Cardiac fibroblast (primary cell): ENCODE measurements at regions not wholly inside any gene's neighbourhood (a gene's known extent, or its start where the extent isn't known, plus 50 kb on each side); places are given as distances from the start of the nearest gene placed in this dataset.
"Not testable (repeated sequence)": the region's sequence is repeated elsewhere in the genome, so short reads cannot be mapped to it uniquely, and the experiment has no call there.

Experiments used
- DNase-seq, 2 donors: peaks; one replicate each; pipeline versions ENCODE4 v3.0.0 to v3.0.0-alpha.2; 2010; ENCODE audit warnings: low read depth in 2 of 2
- H3K4me3 ChIP-seq, 2 donors: replicated peaks in 1 of 2; 1 replicate in 1 of 2; 2 replicates in 1 of 2; pipeline ENCODE4 v1.5.1; 2011; ENCODE audit warnings: low read depth in 2 of 2, low read length in 2 of 2, mild to moderate bottlenecking in 2 of 2, moderate library complexity in 1 of 2
- TF ChIP-seq, protein P1 (sequence below): IDR thresholded peaks from one replicate; pipeline ENCODE4 v1.5.1; 2011; ENCODE audit warnings: low read depth, mild to moderate bottlenecking, low read length, inconsistent platforms

DNA sequence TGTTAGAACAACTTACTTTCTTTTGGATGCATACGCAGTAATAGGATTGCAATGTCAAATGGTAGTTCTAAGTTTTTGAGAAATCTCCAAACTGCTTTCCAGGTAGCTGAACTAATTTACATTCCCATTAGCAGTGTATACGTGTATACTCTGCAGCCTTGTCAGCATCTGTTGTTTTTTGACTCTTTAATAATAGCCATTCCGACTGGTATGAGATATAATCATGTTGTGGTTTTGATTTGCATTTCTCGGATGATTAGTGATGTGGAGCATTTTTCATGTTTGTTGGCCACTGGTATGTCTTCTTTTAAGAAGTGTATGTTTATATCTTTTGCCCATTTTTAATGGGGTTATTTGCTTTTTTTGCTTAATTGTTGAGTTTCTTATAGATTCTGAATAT, 76.9 kb upstream of the HNRNPA1L2 start:
- not testable (repeated sequence) for H3K4me3 ChIP-seq, DNase-seq

DNA sequence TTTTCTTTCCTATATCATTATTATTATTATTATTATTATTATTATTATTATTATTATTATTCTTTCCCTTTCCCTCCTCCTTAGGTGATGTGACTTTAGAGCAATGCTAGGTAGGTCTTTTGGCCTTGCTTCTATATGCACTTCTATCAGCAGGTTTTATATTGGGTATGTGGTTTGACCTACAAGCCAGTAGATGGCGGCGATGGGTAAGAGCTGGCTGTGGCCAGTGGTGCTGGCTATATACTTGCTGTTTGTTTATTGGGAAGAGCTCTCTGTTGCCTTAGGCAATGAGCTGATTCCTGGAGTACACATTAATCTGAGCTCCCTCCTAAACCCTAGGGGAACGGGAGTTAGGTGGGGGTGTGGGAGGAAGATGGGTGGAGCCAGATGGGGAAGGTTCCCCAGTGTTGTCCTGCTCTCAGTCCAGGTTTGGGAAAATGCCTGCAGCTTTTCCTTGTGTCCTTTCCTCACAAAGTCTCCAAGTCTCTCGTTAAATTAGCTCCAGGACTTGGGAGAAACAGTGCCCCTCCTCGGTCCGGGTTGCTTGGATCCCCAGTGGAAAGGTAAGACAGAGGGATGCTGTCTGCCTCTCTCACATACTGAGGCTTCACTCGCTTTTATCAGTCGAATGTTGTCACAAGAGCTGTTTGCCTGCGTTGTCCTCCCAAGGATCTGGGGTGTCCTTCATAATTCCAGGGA, 72.2 kb upstream of the HNRNPA1L2 start:
- not testable (repeated sequence) for H3K4me3 ChIP-seq
- peak; percentile 65 to 71 for DNase-seq
- TF ChIP-seq, protein P1, sequence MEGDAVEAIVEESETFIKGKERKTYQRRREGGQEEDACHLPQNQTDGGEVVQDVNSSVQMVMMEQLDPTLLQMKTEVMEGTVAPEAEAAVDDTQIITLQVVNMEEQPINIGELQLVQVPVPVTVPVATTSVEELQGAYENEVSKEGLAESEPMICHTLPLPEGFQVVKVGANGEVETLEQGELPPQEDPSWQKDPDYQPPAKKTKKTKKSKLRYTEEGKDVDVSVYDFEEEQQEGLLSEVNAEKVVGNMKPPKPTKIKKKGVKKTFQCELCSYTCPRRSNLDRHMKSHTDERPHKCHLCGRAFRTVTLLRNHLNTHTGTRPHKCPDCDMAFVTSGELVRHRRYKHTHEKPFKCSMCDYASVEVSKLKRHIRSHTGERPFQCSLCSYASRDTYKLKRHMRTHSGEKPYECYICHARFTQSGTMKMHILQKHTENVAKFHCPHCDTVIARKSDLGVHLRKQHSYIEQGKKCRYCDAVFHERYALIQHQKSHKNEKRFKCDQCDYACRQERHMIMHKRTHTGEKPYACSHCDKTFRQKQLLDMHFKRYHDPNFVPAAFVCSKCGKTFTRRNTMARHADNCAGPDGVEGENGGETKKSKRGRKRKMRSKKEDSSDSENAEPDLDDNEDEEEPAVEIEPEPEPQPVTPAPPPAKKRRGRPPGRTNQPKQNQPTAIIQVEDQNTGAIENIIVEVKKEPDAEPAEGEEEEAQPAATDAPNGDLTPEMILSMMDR = peak; percentile 31

DNA sequence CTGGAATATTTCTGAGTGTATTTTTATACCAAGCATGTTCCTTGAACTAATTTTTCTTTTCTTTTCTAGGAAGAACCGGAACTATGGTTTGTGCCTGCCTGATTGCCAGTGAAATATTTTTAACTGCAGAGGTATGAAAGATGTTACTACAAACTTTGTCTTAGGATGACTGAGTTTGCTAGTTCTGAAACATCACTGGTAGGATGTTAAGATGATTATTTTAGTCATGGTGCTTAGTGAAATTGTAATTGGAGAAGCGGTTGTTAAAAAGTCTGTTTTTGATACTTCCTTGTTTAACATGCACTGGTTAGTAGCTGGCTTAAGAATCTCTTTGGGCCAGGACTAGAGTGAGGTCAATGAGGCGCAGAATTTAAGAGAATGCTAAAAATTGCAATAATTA, 71.1 kb upstream of the HNRNPA1L2 start:
- not testable (repeated sequence) for H3K4me3 ChIP-seq

DNA sequence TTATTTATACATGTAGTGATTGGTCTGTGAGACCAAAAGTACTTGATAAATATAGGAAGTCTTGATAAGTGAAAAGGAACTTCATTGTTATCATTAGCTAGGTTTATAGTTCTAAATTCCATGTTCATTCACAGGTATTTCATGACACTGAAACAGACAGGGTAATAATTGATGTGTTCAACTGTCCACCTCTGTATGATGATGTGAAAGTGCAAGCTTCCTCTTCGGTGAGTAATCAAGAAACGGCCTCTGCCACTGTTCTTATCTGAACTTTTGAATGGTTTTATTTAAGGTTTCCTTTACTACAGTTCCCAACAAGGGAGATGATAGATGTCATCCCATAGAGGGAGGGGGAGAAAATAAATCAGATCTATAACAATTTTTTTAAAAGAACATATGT, 59.3 kb upstream of the HNRNPA1L2 start:
- H3K4me3 ChIP-seq, DNase-seq: not testable (repeated sequence)

More for the DNA sequence above, 71.1 kb upstream of the HNRNPA1L2 start:
- not testable (repeated sequence) for DNase-seq
